IMR-90 (cell line): ENCODE measurements at regions not wholly inside any gene's neighbourhood (a gene's known extent, or its start where the extent isn't known, plus 50 kb on each side); places are given as distances from the start of the nearest gene placed in this dataset.
A peak's percentile ranks its signal among the peaks of the same experiment; 100 is the strongest.

Source experiments
- ATAC-seq: fragments of 200-7000 bp; cut with Tn5 transposase; 2 replicates; pipeline ENCODE4 v1.9.1; 2020; ENCODE audit warnings: low read depth, mild to moderate bottlenecking, moderate library complexity
- BruUV-seq: library from RNA; stranded (reverse); fragments of 400-500 nt; replicated peaks from 2 replicates; lab custom pipeline; 2021; lab: Mats Ljungman, UMichigan
- CTCF ChIA-PET: fragments of 300-600 bp; formaldehyde crosslinking; extraction: SDS; loops from one replicate; lab custom pipeline; 2021; ENCODE audit warnings: antibody characterized with exemption; lab: Yijun Ruan, JAX
- POLR2A ChIA-PET: fragments of 300-600 bp; sonication (Branson Sonifier 250); formaldehyde crosslinking; loops from one replicate; lab custom pipeline; 2022; ENCODE audit warnings: antibody characterized with exemption; ENCODE audit not compliant: unreplicated experiment; lab: Charles Lee
- DNase-seq: peaks from one replicate; pipeline ENCODE4 v3.0.0; 2013
- H2AFZ ChIP-seq: replicated peaks from 2 replicates; pipeline ENCODE3; 2013; ENCODE audit warnings: low read length, mild to moderate bottlenecking; ENCODE audit not compliant: poor library complexity
- H2AK5ac ChIP-seq: 2 replicates; pipeline ENCODE4 v1.6.1; 2013; ENCODE audit warnings: low read depth, low read length, inconsistent platforms
- H2AK9ac ChIP-seq: replicated peaks from 2 replicates; pipeline ENCODE3; 2013; ENCODE audit warnings: mild to moderate bottlenecking, low read depth, low read length, moderate library complexity; ENCODE audit not compliant: poor library complexity
- H2BK120ac ChIP-seq: 2 replicates; pipeline ENCODE4 v1.6.1; 2013; ENCODE audit warnings: low read depth, low read length, inconsistent platforms
- H2BK15ac ChIP-seq: 3 replicates; pipeline ENCODE4 v1.6.1; 2013; ENCODE audit warnings: low read depth, low read length, inconsistent platforms
- H2BK20ac ChIP-seq: 2 replicates; pipeline ENCODE4 v1.6.1; 2013; ENCODE audit warnings: low read depth, mild to moderate bottlenecking, inconsistent platforms, low read length, moderate library complexity
- H2BK5ac ChIP-seq: 2 replicates; pipeline ENCODE4 v1.6.1; 2013; ENCODE audit warnings: mild to moderate bottlenecking, low read depth, low read length, inconsistent platforms; ENCODE audit not compliant: poor library complexity, severe bottlenecking
- H3K14ac ChIP-seq: replicated peaks from 2 replicates; pipeline ENCODE4 v1.6.1; 2013; ENCODE audit warnings: low read depth, low read length, inconsistent platforms
- H3K18ac ChIP-seq: 2 replicates; pipeline ENCODE4 v1.6.1; 2013; ENCODE audit warnings: low read depth, low read length, control low read depth
- H3K23ac ChIP-seq: 2 replicates; pipeline ENCODE4 v1.6.1; 2013; ENCODE audit warnings: low read depth, low read length, inconsistent platforms
- H3K27ac ChIP-seq: 2 replicates; pipeline ENCODE4 v1.5.1; 2013; ENCODE audit warnings: mild to moderate bottlenecking, control low read depth, low read length; ENCODE audit not compliant: insufficient read depth
- H3K27me3 ChIP-seq: 2 replicates; pipeline ENCODE4 v1.6.1; 2013; ENCODE audit warnings: low read length; ENCODE audit not compliant: control insufficient read depth, insufficient read depth
- H3K36me3 ChIP-seq: 2 replicates; pipeline ENCODE4 v1.6.1; 2013; ENCODE audit warnings: low read length, mixed read lengths; ENCODE audit not compliant: control insufficient read depth, insufficient read depth
- H3K4ac ChIP-seq: 2 replicates; pipeline ENCODE4 v1.6.1; 2013; ENCODE audit warnings: low read depth, low read length, inconsistent platforms
- H3K4me1 ChIP-seq: 2 replicates; pipeline ENCODE4 v1.6.1; 2013; ENCODE audit warnings: low read length, mixed read lengths; ENCODE audit not compliant: control insufficient read depth, insufficient read depth
- H3K4me2 ChIP-seq: 2 replicates; pipeline ENCODE4 v1.6.1; 2013; ENCODE audit warnings: low read depth, mild to moderate bottlenecking, control low read depth, low read length, moderate library complexity
- H3K4me3 ChIP-seq: 2 replicates; pipeline ENCODE4 v1.5.1; 2013; ENCODE audit warnings: low read depth, mild to moderate bottlenecking, control low read depth, low read length, moderate library complexity; ENCODE audit not compliant: insufficient read depth
- H3K56ac ChIP-seq: 2 replicates; pipeline ENCODE4 v1.6.1; 2013; ENCODE audit warnings: low read length, inconsistent platforms; ENCODE audit not compliant: insufficient read depth; ENCODE audit errors: extremely low read depth
- H3K79me1 ChIP-seq, 2 experiments: 2 replicates each; pipeline ENCODE4 v1.6.1; 2013; ENCODE audit warnings: low read length in 2 of 2, inconsistent platforms in 1 of 2, low read depth in 1 of 2
- H3K9ac ChIP-seq: 2 replicates; pipeline ENCODE4 v1.6.1; 2013; ENCODE audit warnings: low read depth, low read length, control low read depth
- H3K9me1 ChIP-seq: 2 replicates; pipeline ENCODE4 v1.6.1; 2013; ENCODE audit warnings: low read length, inconsistent platforms; ENCODE audit not compliant: insufficient read depth
- H3K9me3 ChIP-seq: 2 replicates; pipeline ENCODE4 v1.6.1; 2013; ENCODE audit warnings: low read length; ENCODE audit not compliant: control insufficient read depth, insufficient read depth
- H4K20me1 ChIP-seq: 2 replicates; pipeline ENCODE4 v1.6.1; 2013; ENCODE audit warnings: low read length, inconsistent platforms; ENCODE audit not compliant: insufficient read depth
- H4K5ac ChIP-seq: 2 replicates; pipeline ENCODE4 v1.6.1; 2013; ENCODE audit warnings: mild to moderate bottlenecking, low read depth, low read length, control low read depth
- H4K8ac ChIP-seq, 2 experiments: 2 replicates each; pipeline ENCODE4 v1.6.1; 2013; ENCODE audit warnings: low read depth in 2 of 2, low read length in 2 of 2, control low read depth in 1 of 2, inconsistent platforms in 1 of 2
- H4K91ac ChIP-seq: 2 replicates; pipeline ENCODE4 v1.6.1; 2013; ENCODE audit warnings: low read depth, low read length, inconsistent platforms; ENCODE audit not compliant: insufficient read depth
- RAD21 ChIP-seq: IDR thresholded peaks from 2 replicates; pipeline ENCODE4 v1.6.1; 2012; ENCODE audit warnings: low read length, improper control_type of control experiment
- WGBS, 2 experiments: methylation state at CpG; one replicate each; pipeline versions ENCODE4 v1.1.5 to v1.1.7; 2013; ENCODE audit warnings: missing lambda C conversion rate in 2 of 2; ENCODE audit not compliant: insufficient read length in 1 of 2; ENCODE audit errors: extremely low coverage in 2 of 2; 5-methylcytosine and 5-hydroxymethylcytosine counted together
- dilution Hi-C: fragments of 300-500 bp; cut with HindIII; formaldehyde crosslinking; loops from one replicate; pipeline ENCODE4 v1.14.3; 2018; ENCODE audit warnings: low sequenced_read_pairs; ENCODE audit not compliant: unreplicated experiment
- in situ Hi-C: fragments of 300-500 bp; cut with MboI; formaldehyde crosslinking; loops from 3 replicates; pipeline ENCODE4 v1.14.3; 2019; ENCODE audit warnings: low sequenced_read_pairs, inconsistent platforms, mixed read lengths
- intact Hi-C: fragments of 100-400 bp; cut with micrococcal nuclease; formaldehyde crosslinking; loops from 2 replicates; pipeline ENCODE4 v1.10.0; 2022

DNA sequence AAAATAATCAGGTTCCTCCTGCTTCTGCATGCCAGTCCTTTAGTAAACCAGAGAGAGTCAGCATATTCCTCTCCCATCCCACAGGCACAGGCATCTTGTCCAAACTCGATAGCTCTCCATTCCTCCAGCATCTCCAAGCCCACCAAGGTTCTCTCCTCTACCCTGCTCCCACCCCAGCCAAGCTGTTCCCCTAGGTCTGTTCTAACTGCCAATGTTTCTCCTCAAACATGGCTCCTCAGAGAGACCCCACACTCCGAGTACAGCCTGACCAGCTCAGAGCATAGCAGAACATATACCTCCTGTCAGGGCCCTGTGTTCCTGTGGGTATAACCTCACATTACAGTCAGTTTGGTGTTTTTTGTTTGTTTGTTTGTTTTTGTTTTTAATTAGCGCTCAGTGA, 177.8 kb downstream of the VEGFA start:
- TF ChIP-seq RAD21, result no peak
- Histone ChIP-seq H3K9me3 (peaks cover 7% of the 10 kb centered on the region), H3K23ac (no peak overlapping the region), H4K91ac (no peak overlapping the region), H4K8ac (no peak overlapping the region), H2BK5ac (no peak overlapping the region), H3K36me3 (no peaks in the 10 kb centered on the region), H2BK15ac (0 out of 3 replicates have a peak overlapping the region, but pooled peaks have one; percentile 27), H3K9me1 (no peaks in the 10 kb centered on the region; the same call in 1 of the 2 replicates), H3K27ac (no peak overlapping the region), H2AFZ (no peak overlapping the region), H3K56ac (no peak overlapping the region), H2AK9ac (no peak overlapping the region), H3K9ac (no peak overlapping the region), H4K5ac (no peak overlapping the region), H3K18ac (no peak overlapping the region), H3K4me2 (no peak overlapping the region), H3K79me1 (no peaks in the 10 kb centered on the region), H3K14ac (no peak overlapping the region), H3K27me3 (no peaks in the 10 kb centered on the region), H3K4me3 (no peak overlapping the region), H3K4ac (no peak overlapping the region), H4K20me1 (no peaks in the 10 kb centered on the region), H2BK20ac (no peak overlapping the region), H2BK120ac (no peak overlapping the region), H2AK5ac (peak overlapping the region; percentile 4; the same call in 1 of the 2 replicates), H3K4me1 (peaks cover 13% of the 10 kb centered on the region)
- no TSS peak for BruUV-seq
- POLR2A ChIA-PET, result no interaction called here
- dilution Hi-C loops, result no loop called here
- CTCF ChIA-PET, result no interaction called here
- in situ Hi-C loops, result no loop called here
- intact Hi-C loops, result no loop called here
- WGBS, 2 experiments, result 75% methylated on average over 1 of the region's 3 CpGs; no CpG with 5 or more reads in 1 of the 2 experiments
- no peak for ATAC-seq
- DNase-seq, result no peak
